VCaP (cell line): ENCODE measurements at regions not wholly inside any gene's neighbourhood (a gene's known extent, or its start where the extent isn't known, plus 50 kb on each side); places are given as distances from the start of the nearest gene placed in this dataset.

Experiments used
- H3K27ac ChIP-seq: fragments of 450-650 bp; 2 replicates; pipeline ENCODE4 v1.5.1; 2017
- TF ChIP-seq, protein P1 (sequence below): fragments of 450-650 bp; conservative IDR thresholded peaks from 2 replicates; pipeline ENCODE4 v1.5.1; 2017; ENCODE audit warnings: mild to moderate bottlenecking, moderate library complexity

DNA sequence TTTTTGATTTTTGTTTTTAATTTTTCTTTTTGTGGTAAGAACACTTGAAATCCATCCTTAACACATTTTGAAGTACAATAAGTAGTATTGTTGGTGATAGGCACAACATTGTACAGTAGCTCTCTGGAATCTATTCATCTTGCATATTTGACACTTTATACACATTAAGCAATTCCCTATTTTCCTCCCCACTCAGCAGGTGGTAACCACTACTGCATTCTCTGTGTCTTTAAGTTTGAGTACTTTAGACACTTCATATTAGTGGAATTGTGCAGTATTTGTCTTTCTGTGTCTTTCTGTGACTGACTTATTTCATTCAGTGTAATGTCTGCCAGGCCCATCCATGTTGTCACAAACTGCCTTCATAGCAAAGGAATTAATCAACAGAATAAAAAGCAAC is 471.7 kb upstream of the CDH20 start:
- TF ChIP-seq, protein P1, sequence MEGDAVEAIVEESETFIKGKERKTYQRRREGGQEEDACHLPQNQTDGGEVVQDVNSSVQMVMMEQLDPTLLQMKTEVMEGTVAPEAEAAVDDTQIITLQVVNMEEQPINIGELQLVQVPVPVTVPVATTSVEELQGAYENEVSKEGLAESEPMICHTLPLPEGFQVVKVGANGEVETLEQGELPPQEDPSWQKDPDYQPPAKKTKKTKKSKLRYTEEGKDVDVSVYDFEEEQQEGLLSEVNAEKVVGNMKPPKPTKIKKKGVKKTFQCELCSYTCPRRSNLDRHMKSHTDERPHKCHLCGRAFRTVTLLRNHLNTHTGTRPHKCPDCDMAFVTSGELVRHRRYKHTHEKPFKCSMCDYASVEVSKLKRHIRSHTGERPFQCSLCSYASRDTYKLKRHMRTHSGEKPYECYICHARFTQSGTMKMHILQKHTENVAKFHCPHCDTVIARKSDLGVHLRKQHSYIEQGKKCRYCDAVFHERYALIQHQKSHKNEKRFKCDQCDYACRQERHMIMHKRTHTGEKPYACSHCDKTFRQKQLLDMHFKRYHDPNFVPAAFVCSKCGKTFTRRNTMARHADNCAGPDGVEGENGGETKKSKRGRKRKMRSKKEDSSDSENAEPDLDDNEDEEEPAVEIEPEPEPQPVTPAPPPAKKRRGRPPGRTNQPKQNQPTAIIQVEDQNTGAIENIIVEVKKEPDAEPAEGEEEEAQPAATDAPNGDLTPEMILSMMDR, result no peak
- no peak overlapping the region for H3K27ac ChIP-seq

DNA sequence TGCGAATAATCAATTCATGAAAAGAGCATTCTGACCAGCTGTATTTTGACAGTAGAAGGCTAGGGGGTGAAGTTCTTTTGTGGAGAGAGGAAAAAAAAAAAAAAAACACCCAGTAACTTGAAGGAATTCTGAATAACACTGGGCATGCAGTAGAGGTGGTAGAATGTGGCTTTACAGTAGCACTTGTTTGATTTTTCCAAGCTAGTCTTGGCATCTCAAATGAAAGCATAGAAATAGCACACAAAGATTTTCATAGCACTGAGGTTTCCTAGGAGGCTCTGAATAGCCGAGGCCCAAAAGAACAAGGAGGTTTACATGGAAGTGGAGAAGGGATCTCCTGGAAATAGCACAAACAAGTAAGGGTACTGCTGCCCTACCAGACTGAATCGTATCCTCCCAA is 470.2 kb upstream of the CDH20 start:
- TF ChIP-seq, protein P1, result no peak

DNA sequence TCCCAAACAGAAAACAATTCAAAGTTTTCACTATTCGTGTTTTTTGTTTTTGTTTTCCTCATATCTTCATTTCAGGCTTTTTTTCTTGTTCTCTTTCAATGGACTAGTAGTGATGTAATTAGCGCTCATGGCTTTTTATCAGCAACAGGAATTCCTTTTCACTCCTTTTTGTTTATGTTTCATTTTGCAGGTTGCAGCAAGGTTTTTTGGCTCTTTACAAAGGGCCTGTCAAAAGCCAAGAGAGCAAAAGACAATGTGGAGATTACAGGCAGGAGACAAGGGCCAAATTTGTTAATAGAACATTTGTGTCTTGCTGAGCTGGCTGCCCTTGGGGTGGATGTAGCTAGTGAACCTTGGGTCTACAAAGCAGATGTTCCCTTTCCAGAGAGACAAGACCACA is 467.4 kb upstream of the CDH20 start:
- TF ChIP-seq, protein P1, result no peak

More for the DNA sequence above, 470.2 kb upstream of the CDH20 start:
- H3K27ac ChIP-seq, result no peak overlapping the region

DNA sequence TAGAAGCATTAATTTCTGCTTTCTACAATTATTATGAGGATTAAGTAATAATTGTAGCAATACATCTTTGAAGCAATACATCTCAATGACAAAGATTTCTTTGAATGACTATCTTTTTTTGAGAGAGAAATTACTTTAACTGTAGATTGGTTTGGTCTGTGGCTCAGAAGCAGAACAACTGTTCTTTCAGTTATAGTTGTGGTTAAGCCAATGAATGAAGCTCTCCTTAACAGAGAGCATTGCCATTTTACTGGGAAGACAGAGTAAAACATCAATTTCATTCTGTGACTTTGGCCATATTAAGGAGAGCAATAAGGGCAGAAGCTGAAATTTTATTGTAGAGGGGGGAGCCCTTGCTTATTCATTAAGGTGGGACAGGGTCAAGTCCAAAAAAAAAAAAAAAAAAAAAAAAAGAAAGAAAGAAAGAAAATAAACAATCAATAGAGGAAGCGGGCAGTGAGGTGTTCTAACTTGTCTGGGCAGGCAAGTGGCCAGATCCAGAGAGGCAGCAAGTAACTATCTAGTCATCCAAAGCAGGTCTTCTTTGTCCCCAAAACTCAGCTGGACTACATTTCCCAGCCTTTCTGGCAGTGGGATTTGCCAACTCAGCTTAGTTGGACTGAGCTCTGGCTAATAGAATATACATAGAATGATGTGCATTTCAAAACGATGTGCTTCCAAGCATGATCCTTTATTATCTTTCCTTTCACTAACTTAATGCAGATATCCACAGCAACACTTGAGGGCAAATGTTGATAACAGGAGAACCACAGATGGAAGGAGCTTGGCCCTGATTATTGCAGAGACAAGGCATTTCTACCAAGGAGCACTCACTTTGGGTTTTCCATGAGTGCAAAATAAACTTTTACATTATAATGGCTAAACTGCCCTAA is 462.7 kb upstream of the CDH20 start:
- TF ChIP-seq, protein P1, result no peak
- H3K27ac ChIP-seq, result no peak overlapping the region

More for the DNA sequence above, 467.4 kb upstream of the CDH20 start:
- no peak overlapping the region for H3K27ac ChIP-seq

DNA sequence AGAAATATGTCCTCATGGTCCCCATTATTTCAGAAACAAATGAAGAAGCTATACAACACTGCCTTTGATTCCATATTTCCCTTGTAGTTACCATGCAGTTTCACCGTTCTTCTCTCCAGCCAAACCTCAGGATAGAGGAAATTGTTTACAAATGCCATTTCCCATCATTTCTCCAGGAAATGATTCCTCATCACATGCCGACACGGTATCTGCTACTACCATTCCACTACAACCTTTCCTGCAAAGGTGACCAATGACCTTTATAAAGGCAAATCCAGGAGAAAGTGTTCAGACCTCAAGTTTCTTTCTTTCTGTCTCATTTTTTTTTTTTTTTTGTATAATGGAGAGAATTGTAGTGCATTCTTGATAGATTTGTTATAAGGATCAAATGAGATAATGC is 460.8 kb upstream of the CDH20 start:
- TF ChIP-seq, protein P1, result no peak
- H3K27ac ChIP-seq, result no peak overlapping the region

DNA sequence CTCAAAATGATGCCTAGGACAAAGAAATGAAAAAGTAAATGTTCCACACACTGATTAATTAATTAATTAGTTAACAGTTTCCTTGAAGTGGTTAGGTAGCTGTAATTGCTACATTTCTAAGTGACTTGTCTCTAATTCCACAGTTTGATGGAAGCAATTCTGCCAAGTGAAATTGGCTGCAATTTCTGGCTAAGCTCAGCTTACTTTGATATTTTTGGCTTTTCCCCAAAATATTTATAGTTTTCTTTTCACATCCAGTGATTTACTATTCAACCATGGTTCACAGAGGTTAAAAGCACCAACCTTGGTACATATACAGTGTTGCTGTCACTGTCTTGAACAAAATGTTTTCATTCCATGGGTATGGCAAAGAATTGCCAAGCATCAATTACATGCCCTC is 459.5 kb upstream of the CDH20 start:
- no peak overlapping the region for H3K27ac ChIP-seq
- TF ChIP-seq, protein P1, result no peak

DNA sequence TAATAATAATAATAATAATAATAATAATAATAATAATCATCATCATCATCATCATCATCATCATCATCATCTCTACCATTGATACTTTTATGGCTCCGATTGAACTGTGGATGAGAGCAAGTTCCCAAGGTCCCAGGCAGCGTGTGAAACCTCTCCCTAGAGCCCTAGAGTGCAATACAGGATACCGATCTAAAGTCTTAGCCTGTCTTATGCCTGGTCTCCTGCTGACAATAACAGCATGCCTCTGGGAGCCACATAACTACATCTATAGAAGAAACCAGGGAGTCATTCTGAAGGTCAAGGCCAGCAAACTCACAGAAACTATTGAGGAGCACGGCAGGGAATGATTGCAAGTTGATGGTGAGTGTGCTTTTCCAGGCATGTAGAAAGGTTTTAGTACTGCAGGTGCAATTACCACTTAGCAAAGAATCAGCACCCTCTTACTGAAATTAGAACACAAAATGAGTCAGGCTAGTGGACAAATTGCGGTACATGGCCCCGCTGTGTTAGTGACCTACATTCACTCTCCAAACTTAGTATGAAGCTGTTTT is 457.2 kb upstream of the CDH20 start:
- no peak overlapping the region for H3K27ac ChIP-seq

More for the DNA sequence above, 457.2 kb upstream of the CDH20 start:
- TF ChIP-seq, protein P1, result no peak
